GM12864 (cell line): ENCODE measurements at regions not wholly inside any gene's neighbourhood (a gene's known extent, or its start where the extent isn't known, plus 50 kb on each side); places are given as distances from the start of the nearest gene placed in this dataset.

ENCODE experiments used
- DNase-seq: peaks from one replicate; pipeline ENCODE4 v3.0.0-alpha.2; 2011; ENCODE audit warnings: low read depth
- H3K4me3 ChIP-seq: 2 replicates; pipeline ENCODE4 v1.5.1; 2011; ENCODE audit warnings: mild to moderate bottlenecking, low read depth, low read length, control low read depth
- CTCF ChIP-seq: IDR thresholded peaks from 2 replicates; pipeline ENCODE4 v1.5.1; 2011; ENCODE audit warnings: low read depth, mild to moderate bottlenecking, moderate library complexity, low read length, control low read depth, inconsistent platforms; ENCODE audit errors: missing control alignments

- TF ChIP-seq CTCF = no peak
- DNase-seq = no peak
- H3K4me3 ChIP-seq = no peak overlapping the region
Observed at GRCh38 chr15:94722024-94722636, 490.8 kb downstream of the MCTP2 start.

DNA sequence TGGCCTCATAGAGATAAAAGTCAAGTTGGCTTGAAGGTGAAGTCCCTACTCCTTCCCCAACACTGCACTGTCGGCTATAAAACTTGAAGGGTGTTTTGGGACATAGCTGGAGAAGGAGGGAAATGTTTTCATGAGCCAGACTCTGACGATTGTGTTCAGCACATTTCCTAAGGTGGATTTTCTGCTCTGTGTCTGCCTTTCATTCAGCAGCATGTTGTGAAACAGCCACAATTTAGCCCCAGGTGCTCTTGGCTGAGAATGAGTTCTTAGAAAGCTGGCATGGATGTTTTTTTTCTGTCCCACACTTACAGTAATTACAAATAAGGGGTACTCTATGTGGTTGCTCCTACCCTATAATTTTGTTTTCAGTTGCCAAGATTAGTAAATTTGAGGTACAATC, 492.4 kb downstream of the MCTP2 start:
- H3K4me3 ChIP-seq = no peak overlapping the region
- TF ChIP-seq CTCF = no peak
- no peak for DNase-seq

GRCh38 chr15:94731286-94731685, 499.9 kb downstream of the MCTP2 start:
- DNase-seq = no peak
- no peak overlapping the region for H3K4me3 ChIP-seq
- TF ChIP-seq CTCF = no peak

- no peak overlapping the region for H3K4me3 ChIP-seq
- no peak for TF ChIP-seq CTCF
- no peak for DNase-seq
Observed at GRCh38 chr15:94734460-94734859, 503.1 kb downstream of the MCTP2 start.

DNA sequence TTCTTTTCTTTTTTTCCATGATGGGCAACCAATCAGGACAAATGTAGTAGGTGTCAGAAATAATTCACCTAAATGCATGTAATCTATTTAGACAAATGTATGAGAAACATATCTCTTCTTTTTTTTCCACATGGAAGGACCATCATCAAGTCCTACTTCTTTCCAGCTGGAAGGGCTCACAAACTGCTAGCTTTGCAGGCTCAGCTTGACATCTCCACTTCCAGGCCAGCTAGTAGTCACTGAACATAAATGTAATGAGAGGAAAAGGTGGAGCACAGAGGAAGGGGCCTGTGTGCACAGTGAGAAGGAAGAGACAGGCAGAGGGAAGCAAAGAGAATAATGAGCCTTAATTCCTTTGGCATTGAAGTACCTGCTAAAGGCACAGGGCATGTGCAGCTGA, 504.9 kb downstream of the MCTP2 start:
- no peak for DNase-seq
- no peak overlapping the region for H3K4me3 ChIP-seq
- no peak for TF ChIP-seq CTCF

DNA sequence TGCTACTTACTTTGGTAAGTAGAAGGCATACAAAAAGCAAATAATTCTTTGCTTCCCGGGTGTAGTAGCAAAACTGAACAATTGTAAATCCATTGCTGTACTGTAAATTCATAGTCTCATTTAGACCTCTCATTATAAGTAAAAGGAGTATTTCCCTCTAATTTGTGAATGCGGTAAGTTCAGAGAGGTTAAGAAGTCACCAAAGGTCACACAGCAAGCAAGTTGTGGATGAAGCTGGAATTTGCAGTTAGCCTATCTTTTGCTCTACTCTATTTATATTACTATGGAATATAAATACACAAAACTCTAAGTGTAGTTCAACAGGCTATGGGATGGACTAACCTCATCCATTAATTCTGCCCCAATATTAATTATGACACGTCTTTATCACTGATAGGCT, 508.3 kb downstream of the MCTP2 start:
- DNase-seq = no peak
- TF ChIP-seq CTCF = no peak
- no peak overlapping the region for H3K4me3 ChIP-seq

DNA sequence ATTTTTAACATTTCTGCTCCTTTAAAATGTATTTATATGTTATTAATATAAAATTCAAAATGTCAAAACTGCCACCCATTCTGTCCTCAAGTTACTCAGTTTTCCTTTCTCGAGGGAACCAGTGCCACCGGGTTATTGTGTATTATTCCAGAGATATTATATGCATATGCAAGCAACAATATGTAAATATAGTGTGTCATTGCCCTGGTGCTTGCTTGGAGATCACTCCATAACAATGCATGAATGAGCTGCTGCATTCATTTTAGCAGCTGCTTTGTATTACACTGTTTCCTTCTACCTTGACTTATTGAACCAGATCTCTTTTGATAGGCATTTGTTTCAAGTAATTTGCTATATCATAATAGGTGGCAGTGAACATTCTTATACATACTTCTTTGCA, 509.1 kb downstream of the MCTP2 start:
- no peak for DNase-seq
- no peak overlapping the region for H3K4me3 ChIP-seq

More for the DNA sequence above, 509.1 kb downstream of the MCTP2 start:
- TF ChIP-seq CTCF = no peak
